WERI-Rb-1 (cell line): ENCODE measurements at regions not wholly inside any gene's neighbourhood (a gene's known extent, or its start where the extent isn't known, plus 50 kb on each side); places are given as distances from the start of the nearest gene placed in this dataset.

Source experiments
- DNase-seq: peaks from one replicate; pipeline ENCODE4 v3.0.0-alpha.2; 2020
- H3K27ac ChIP-seq: fragments of 250-450 bp; sonication (Bioruptor Pico); 2 replicates; pipeline ENCODE4 v1.5.1; 2020; ENCODE audit warnings: mild to moderate bottlenecking, moderate library complexity
- H3K27me3 ChIP-seq: fragments of 250-450 bp; sonication (Bioruptor Pico); 2 replicates; pipeline ENCODE4 v1.5.1; 2021; ENCODE audit warnings: mild to moderate bottlenecking, low read depth, moderate library complexity; ENCODE audit not compliant: insufficient read depth, severe bottlenecking
- H3K36me3 ChIP-seq: fragments of 250-450 bp; sonication (Bioruptor Pico); 2 replicates; pipeline ENCODE4 v1.5.1; 2020; ENCODE audit warnings: mild to moderate bottlenecking, moderate library complexity
- H3K4me3 ChIP-seq: 2 replicates; pipeline ENCODE4 v1.5.1; 2011; ENCODE audit warnings: low read depth, mild to moderate bottlenecking, control low read depth, low read length
- H3K9me3 ChIP-seq: fragments of 250-450 bp; sonication (Bioruptor Pico); 2 replicates; pipeline ENCODE4 v1.5.1; 2021; ENCODE audit warnings: mild to moderate bottlenecking, moderate library complexity; ENCODE audit not compliant: severe bottlenecking
- TF ChIP-seq, protein P1 (sequence below): IDR thresholded peaks from 2 replicates; pipeline ENCODE4 v1.5.1; 2011; ENCODE audit warnings: low read depth, mild to moderate bottlenecking, control low read depth, inconsistent platforms, low read length

DNA sequence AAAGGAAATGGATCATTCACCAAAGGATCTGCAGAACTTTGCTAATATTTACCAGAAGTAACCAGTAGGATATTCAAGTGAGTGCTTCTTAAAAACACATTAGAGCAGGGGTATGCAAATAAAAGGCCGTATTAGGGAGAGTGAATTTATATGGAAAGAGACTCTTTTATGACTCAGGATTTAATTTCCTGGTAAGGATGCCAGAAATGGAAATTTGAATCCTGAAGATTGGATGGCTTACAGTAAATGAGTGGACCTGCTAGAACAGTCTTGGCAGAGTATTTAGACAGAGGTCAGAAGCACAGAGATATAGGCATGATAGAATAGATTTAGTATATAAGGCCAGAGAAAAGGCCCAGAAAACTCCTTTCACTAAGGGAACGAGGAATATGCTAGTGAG lies 201.6 kb downstream of the SLITRK5 start:
- no peak overlapping the region for H3K4me3 ChIP-seq
- no peaks in the 10 kb centered on the region for H3K9me3 ChIP-seq
- H3K27ac ChIP-seq = no peak overlapping the region
- TF ChIP-seq, protein P1, sequence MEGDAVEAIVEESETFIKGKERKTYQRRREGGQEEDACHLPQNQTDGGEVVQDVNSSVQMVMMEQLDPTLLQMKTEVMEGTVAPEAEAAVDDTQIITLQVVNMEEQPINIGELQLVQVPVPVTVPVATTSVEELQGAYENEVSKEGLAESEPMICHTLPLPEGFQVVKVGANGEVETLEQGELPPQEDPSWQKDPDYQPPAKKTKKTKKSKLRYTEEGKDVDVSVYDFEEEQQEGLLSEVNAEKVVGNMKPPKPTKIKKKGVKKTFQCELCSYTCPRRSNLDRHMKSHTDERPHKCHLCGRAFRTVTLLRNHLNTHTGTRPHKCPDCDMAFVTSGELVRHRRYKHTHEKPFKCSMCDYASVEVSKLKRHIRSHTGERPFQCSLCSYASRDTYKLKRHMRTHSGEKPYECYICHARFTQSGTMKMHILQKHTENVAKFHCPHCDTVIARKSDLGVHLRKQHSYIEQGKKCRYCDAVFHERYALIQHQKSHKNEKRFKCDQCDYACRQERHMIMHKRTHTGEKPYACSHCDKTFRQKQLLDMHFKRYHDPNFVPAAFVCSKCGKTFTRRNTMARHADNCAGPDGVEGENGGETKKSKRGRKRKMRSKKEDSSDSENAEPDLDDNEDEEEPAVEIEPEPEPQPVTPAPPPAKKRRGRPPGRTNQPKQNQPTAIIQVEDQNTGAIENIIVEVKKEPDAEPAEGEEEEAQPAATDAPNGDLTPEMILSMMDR = no peak
- no peak for DNase-seq
- H3K27me3 ChIP-seq = no peaks in the 10 kb centered on the region
- H3K36me3 ChIP-seq = no peaks in the 10 kb centered on the region

- TF ChIP-seq, protein P1 = no peak
- H3K27me3 ChIP-seq = no peaks in the 10 kb centered on the region
- DNase-seq = no peak
- no peaks in the 10 kb centered on the region for H3K36me3 ChIP-seq
- H3K4me3 ChIP-seq = no peak overlapping the region
- H3K9me3 ChIP-seq = no peaks in the 10 kb centered on the region
- no peak overlapping the region for H3K27ac ChIP-seq
Observed at GRCh38 chr13:87877477-87877876, 206.3 kb downstream of the SLITRK5 start.

- Histone ChIP-seq H3K36me3 (no peaks in the 10 kb centered on the region), H3K9me3 (no peaks in the 10 kb centered on the region), H3K27ac (no peak overlapping the region), H3K27me3 (no peaks in the 10 kb centered on the region), H3K4me3 (no peak overlapping the region)
- DNase-seq = no peak
- TF ChIP-seq, protein P1 = no peak
Observed at GRCh38 chr13:87878706-87879105, 207.5 kb downstream of the SLITRK5 start.

DNA sequence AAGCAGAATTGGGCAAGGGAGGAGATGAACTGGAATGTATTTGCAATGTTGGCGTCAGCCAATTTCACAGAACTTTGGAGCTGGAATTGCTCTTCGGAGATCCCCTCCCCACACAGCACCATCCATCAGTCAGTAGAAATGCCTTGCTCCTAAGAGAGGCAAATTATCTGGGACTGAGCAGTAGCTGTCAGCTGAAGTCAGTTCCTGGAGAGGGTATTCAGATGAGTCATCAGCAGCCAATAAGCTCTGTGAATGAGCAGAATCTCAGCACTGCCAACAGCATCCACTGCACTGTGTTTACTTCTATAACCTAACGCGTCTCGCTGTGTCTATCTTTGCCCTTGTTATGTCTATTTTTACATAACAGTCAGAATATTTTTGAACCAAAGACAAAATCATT lies 213.7 kb downstream of the SLITRK5 start:
- Histone ChIP-seq H3K9me3 (peaks cover 3% of the 10 kb centered on the region), H3K27me3 (no peaks in the 10 kb centered on the region), H3K27ac (no peak overlapping the region), H3K36me3 (no peaks in the 10 kb centered on the region), H3K4me3 (no peak overlapping the region)
- TF ChIP-seq, protein P1 = no peak
- DNase-seq = no peak

DNA sequence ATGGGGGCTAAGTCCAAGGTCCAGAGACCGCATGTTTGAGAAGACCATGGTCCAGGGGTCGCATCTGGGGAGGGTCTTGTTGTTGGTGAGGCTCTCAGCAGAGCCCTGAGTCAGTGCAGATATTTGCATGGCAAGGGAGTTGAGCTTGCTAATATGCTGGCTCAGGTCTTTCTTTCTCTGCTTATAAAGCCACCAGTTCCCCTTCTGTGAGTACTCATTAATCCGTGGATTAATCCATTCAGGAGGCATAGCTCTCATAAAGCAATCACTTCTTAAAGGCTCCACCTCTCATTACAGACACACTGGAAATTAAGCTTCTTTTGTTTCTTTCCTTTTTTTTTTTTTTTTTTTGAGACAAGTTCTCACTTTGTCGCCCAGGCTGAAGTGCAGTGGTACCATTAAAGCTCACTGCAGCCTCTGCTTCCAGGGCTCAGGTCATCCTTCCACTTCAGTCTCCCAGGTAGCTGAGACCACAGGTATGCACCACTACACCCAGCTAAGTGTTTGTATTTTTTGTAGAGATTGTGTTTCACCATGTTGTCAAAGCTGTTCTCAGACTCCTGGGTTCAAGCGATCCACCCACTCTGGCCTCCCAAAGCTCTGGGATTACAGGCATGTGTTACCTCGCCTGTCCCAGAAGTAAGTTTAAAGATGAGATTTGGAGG lies 216.4 kb downstream of the SLITRK5 start:
- peaks cover 3% of the 10 kb centered on the region for H3K9me3 ChIP-seq
- no peak overlapping the region for H3K4me3 ChIP-seq
- peak; percentile 35 for DNase-seq
- H3K27ac ChIP-seq = no peak overlapping the region
- H3K36me3 ChIP-seq = no peaks in the 10 kb centered on the region
- TF ChIP-seq, protein P1 = no peak
- H3K27me3 ChIP-seq = no peaks in the 10 kb centered on the region

- TF ChIP-seq, protein P1 = no peak
- Histone ChIP-seq H3K4me3 (no peak overlapping the region), H3K9me3 (peaks cover 3% of the 10 kb centered on the region), H3K27ac (no peak overlapping the region), H3K27me3 (no peaks in the 10 kb centered on the region), H3K36me3 (no peaks in the 10 kb centered on the region)
- DNase-seq = no peak
Observed at GRCh38 chr13:87889254-87889653, 218.1 kb downstream of the SLITRK5 start.
